NCI-H226 (cell line): ENCODE measurements at regions not wholly inside any gene's neighbourhood (a gene's known extent, or its start where the extent isn't known, plus 50 kb on each side); places are given as distances from the start of the nearest gene placed in this dataset.
"Not testable (repeated sequence)": the region's sequence is repeated elsewhere in the genome, so short reads cannot be mapped to it uniquely, and the experiment has no call there.

Experiments used
- DNase-seq: peaks from one replicate; pipeline ENCODE4 v3.0.0-alpha.2; 2015

DNA sequence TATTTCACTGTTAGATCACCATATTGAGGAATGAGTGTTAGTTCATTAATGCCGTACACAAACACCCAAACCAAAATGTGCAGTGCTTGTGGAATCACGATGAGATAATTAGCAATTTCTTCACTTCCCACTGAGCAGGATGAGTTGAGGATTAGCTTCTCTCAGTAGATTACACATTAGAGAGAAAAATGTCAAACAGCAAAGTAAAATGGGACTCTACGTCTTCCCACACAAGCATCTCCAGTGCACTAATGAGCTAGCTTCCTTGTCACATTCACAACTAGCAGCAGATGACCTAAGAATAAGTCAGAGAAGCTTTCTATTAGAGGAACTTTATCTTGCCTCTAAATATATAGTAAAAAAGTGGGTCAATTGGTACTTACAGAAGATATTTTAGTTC, 926.9 kb downstream of the TSN start:
- DNase-seq: no peak

DNA sequence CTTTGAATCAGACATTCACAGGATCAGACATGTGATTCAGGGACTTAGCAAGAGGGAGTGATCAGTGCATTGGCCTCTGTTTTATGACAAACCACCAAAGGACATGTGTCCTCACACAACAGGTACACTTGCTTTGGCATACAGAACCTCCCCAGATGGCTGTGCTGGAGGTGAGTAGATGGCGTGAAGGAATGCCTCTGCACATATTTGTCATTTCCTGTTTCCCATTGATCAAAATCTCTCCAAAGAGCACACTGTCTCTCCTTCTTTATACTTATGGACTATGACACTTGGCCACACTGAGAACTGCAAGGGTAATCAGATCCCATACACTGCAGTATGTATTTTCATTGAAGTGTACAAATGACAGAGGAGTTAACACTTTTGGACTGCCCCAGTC, 927.6 kb downstream of the TSN start:
- DNase-seq: no peak

DNA sequence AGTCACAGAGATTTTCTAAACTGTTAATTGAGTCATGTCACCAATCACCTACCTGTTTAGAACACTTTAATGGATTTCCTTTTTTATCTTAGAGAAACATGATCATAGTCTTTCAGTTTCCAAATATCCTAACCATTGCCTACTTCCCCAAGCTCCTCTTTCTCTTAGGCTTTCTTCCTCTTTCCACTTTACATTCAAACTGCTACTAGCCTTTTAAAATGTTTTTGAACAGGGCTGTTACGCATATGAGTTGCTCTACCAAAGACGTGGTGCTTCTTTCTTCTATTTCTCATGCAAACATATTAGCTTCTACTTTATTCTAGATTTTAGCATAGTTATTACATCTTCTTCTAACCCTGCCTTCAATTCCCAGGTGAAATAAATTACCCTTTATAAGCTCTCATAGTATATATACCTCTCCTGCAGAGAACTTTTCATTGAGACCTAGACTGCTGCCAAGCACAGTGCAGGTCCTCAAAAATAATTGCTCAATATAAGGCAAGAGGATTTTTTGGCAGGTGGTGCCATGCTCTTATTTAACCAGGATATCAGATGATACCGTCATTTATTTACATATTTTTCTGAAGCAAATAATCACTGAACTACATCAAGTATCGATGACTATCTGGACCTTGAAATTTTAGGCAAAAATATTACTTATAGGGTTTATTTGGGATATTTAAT, 937.1 kb downstream of the TSN start:
- no peak for DNase-seq

DNA sequence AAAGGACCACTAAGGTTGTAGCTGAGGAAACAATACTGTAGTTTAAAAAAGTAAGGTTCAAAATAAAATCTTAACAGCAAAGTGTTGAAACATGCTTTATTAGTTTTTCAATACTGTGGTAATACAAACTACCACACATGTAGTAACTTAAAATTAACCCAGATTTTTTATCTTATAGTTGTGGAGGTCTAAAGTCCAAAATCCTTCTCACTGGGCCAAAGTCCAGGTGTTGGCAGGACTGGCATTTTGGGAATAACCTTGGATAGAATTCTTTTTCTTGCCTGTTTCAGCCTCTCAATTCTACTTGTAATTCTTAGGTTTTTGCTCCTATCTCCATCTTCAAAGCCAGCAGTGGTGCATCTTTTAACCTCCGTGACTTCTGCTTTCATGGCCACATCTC, 942.0 kb downstream of the TSN start:
- no peak for DNase-seq

DNA sequence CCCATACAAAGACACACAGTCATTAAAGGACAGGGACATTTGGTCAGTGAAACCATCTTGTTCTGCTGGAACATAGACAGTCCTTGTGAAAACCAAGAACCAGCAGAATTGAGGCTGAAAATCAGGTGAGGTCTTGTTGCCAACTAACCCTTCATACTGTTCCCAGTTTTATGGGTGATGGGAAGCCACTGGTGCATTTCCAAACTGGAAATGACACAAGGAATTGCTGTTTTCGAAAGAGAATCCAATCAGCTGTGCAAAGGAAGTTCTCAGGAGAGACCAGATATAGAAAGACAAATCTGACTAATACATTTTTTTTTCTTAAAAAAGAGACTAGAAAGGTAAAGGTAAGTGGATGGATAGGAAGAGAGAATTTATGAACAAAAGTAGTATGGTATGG, 948.2 kb downstream of the TSN start:
- no peak for DNase-seq

DNA sequence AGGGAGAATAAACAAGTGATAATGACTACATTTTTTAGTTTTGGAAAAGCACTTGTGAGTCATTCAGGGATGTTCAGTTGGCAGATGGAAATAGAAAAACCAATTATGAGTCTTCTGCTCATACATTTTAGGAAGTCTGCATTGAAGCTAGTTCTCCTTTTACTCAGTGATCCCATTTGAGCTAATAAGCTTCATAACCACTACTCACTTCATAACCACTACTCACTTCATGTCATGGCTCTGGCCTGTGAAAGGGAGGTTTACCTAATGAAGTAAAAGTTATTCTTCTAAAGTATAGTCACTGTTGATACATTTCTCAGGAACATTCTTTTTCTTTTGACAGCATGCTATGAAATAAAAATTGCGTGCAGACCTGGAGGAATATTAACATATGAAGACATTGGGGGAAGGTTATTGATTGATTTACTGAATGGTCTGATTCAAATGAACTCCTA, 948.7 kb downstream of the TSN start:
- no peak for DNase-seq

DNA sequence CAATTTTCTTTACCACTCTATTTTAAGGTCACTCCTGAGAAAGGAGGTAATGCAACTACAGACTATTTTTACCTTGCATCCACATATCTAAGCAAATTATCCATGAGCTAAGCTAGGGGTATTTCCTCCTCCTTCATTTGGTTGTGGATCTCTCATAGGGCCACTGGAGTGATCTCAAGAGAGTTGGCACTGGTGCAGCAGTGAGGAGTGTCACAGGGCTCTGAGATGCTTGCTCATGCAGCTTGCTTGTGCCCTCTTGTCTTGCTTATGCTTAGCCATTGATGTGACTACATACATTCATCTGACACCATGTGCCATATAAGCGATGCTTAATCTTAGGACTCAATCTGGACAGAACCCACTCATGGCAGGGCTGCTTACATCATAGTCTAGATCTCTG, 950.3 kb downstream of the TSN start:
- DNase-seq: no peak

DNA sequence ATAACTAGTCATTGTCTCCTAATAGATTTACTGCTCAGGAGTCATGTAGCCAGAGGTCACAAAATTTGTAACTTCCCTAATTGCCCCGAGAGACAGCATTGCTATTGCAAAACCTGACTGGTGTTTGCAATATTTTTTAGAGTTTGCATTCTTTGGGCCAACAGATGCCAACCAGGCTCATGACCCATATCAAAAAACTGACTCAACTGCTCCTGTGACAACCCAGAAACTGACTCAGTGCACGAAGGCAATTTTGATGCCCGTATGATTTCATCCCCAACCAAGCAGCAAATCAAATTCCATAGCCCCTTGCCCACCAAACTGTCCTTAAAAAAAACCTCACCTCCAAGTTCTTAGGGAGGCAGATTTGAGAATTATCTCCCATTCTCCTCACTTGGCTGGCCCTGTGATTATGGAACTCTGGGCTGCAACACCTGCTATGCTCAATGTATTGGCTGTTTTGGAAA, 951.3 kb downstream of the TSN start:
- DNase-seq: no peak

DNA sequence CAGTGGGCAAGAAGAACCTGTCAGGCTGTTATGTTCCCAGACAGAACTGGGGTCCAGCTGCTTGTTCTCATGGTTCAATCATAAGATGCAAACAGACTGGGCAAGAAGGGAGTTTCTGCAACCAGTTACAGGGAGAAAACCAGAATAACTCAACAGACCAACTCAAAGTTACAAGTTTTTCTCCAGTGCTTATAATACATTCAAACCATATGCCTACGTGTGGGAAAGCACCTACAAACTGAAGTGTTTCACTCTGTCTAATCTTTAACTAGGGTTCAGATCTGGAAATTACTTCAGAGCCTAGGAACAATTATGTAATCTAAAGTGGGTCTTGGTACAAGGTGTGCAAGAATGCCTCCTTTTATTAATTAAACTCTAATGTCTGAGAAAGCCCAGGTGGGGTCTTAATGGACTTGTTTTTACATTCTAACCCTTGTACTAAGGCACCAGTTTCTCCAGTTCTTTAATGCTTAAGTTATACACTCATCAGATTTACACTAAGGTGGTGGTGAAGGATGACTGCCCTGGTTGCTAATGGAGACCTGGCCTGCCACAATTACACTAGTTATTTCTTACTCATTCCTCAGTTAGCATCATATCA, 951.9 kb downstream of the TSN start:
- DNase-seq: no peak

DNA sequence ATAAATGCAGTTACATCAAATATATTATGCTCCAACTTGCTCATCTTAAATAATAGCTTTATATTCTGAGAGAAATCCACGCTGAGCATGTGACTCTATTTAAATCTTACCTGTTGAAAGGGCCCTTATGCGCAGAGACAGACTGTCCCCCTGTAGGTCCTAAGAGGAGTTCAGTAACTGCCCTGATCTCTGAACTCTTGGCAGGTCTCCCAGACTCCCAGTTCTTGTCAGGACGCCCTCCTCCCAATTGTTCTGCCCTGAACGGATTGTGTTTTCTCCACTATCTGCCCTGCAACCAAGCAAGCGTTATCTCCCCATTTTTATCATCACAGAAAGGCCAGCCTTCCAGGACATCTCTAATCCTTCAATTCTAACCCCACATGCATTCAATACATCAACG, 954.6 kb downstream of the TSN start:
- DNase-seq: no peak

DNA sequence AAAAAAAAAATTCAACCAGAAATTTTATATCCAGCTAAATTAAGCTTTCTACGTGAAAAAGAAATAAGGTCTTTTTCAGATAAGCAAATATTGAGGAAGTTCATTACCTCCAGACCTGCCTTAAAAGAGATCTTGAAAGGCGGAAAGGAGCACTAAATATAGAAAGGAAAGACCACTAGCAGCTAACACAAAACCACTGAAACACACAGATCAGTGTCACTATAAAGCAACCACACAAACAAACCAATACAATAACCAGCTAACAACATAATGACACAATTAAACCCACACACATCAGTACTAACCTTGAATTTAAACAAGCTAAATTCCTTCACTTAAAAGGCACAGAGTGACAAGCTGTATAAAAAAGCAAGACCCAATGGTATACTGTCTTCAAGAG, 958.3 kb downstream of the TSN start:
- no peak for DNase-seq

DNA sequence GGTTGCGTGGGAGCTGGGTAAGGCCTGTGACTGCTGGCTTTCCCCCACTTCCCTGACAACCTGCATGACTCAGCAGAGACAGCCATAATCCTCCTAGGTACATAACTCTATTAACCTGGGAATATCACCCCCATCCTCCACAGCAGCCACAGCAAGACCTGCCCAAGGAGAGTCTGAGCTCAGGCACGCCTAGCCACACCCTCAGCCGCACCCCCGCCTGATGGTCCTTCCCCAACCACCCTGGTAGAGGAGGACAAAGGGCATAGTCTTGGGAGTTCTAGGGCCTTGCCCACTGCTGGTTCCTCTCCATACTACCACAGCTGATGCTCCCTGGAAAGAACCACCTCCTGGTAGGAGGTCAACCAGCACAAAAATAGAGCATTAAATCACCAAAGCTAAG, 965.4 kb downstream of the TSN start:
- not testable (repeated sequence) for DNase-seq

DNA sequence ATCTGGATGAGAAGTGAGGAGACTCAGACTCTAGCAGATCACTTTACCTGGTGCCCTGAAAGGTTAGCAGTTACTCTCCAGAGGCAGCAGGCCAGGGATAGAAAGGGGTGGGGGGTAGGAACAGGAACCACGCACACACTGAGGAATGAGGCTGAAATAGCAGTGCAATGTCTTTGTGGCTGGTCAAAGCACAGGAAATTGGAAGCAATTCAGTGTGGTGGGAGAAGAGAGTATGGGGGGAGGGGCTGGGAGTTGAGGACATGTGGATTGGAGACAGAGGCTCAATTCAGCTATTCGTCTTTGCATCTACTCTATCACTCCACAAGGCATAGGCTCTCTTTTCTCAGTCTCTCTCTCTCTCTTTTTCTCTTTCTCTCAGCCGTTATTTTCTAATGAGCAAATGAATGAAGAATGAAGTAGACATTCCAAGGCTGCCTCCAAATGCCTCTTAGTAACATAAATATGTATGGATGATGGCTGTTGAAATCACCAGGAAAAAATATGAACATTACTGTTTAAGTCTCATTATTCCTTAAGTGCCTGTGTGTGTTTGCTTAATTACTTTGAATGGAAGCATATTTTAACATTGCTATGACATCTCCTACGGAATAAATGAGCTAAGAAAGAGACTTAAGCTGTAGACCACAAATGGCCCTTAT, 979.4 kb downstream of the TSN start:
- DNase-seq: no peak

DNA sequence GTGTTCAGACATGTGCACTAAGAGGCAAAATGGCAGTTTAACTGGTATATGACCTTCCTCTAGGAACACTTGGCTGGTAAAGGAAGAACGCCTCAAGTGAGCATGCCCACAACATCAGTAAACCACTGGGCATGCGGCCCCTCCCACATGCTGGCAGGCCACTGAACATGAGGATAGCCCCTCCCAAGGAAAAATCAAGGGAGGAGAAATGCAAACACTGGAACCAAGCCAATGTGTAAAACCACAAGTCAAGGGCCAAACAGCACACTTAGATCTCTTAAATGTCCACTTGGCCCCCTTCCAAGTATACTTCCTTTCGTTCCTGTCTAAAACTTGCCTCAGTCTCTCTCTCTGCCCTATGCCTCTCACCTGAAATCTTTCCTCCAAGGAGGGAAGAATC, 980.8 kb downstream of the TSN start:
- DNase-seq: no peak

DNA sequence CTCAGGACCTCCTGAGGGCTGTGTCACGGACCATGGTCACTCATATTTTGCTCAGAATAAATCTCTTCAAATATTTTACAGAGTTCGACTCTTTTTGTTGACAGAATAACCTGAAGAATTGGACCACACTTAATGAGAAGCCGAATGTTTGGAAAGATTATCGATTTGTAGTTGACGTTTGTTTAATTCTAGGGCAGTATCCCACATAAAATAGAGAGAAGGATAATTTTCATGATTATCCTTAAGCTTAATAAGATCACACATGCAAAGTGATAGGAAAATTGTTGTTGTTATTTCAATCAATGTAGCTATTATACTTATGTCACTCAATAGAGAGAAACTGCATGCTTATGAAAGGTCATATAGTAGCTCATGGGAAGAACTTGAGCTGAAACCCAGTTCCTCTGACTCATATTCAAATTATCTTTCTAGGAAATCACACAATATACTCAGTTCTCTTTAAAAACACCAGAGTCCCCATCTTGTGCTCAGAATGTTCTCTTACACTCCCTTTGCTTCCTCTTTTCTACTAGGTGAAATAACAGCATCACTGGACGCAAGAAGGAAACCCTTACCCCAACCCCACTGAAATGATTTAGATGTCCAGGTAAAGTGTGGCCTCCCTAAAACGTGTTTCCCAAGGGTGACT, 982.1 kb downstream of the TSN start:
- DNase-seq: no peak

DNA sequence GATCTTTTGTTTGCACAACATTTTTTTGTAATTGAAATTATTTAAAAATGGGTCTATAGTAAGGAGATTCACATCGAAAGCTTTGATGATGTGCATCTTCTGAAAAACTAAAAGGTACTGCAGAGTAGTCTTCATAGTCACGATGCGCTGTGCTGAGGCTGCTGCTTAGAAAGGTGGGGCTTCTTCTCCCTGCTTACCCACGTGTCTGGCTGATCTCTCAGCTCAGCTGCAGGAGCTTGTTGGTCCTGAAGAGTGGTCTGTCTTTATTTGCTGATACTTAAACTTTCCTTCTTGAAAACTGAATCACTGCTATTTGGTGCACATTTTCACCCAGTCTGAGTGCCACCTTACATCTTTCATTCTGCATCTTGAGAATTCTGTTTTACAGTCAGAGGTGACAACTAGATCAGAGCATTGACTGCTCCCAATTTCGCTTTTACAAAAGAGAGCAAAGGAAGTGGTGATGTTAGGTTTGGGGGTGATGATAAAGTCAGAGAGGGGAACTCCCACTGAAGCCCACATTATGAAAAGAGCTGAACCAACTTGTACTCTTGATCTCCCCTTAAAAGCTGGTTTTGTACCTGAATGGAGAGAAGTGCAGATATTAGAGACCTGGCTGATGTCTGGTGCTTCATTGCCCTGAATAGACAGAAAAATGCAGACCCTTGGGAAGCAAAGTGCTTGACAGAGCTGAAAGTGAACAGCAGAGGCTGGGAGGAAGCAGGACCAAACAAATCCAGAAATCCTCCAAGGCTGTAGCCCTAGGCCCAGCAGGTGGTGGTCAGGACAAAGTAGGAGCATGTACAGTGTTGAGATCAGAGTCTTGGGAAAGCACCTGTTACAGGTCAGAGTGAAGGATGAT, 984.5 kb downstream of the TSN start:
- DNase-seq: no peak

DNA sequence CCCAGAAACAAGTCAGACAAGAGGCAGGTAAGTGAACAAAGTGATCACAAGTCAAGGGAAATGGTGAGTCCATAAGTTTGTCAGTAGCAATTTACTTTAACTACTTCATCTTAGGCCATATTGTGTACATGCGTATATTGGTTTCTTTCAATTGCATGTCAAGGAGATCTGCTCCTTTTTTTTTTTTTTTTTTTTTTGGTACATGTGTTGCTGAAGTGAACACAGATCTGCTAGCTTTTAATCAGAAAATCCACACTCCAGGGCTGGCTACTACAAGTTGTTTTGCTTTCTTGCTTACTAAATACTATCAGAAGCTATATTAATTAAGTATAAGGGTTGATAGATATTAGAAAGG, 985.1 kb downstream of the TSN start:
- DNase-seq: no peak

DNA sequence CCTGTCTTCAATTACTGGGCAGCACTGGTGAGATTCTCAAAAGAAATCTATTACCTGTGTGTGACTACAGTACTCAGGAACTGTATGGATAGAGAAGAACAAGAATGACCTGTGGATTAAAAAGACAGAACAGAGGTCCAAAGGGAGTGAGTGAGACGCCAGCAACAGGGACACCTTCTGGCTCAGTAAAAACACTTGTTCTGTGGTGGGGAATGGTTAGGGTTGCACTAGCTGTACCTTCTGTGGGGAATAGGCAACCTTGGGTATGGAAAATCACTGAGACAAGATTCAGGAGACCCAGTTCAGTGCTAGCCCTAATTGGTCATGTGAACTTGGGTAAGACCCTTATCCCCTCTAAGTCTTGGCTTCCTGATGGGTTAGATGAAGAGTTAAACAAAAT, 986.0 kb downstream of the TSN start:
- DNase-seq: no peak

DNA sequence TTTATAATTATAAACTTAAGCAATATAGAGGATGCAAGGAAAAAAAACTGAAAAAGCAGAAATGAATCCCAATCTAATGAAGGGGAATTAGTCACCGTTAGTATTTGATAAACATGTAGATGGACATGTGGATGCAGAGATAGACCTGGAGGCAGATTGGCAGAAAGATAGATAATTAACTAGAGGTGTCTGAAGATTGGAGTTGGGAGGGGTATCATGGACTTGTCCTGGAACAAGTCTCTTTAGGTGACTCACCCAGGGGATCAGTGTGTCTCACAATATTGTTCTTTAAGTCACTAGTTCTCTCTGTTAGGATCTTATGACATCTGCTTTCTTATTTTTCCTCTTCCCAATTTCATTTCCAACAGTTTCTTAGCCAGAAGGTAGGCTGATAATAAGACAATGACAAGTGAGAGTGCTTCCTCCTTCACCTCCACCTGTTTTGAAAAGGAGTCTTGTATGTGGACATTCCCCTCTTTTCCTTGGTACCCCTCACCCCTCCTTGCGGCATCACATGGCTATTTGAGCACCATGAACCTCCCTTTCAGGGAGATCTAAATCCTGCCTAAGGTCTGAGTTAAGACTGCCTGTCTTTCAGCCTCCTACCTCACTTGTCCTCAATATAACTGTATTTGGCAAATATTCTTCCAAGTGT, 987.7 kb downstream of the TSN start:
- DNase-seq: no peak

DNA sequence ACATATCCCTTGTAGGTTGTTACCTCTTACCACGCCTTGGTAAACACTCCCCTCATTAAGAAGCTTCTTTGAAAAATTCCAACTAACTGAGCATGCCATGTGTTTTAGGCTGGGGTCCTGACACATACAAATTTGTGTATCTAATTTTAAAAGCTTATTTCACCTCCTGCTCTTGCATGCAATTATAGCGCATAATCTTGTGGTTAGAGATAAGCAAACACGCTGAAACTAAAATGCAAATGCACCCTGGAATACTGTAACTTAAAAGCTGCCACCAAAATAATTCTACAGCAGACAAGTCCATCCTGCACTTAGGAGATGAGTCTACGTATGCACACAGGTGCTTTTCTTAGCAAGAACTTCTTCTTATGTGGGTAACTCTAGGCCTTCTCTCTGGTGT, 990.2 kb downstream of the TSN start:
- DNase-seq: no peak

DNA sequence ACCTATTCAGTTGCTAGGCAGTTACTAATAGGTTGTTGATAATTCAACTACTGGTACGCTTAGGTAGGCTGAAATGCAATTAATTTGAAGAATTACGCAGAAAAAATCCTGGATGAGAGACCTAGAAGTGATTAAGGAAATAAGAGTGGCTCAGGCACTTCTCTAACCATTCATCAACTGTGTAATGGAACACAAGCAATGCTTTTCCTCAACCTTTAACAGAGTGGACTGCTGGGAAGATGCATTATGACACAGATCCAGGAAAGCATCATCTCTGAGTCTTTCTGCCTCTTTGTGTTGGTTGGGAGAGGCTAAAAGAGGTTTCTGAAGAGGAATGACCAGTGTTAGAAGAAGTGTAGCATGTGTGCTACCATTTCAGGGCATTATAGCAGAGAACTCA, 992.2 kb downstream of the TSN start:
- DNase-seq: no peak

DNA sequence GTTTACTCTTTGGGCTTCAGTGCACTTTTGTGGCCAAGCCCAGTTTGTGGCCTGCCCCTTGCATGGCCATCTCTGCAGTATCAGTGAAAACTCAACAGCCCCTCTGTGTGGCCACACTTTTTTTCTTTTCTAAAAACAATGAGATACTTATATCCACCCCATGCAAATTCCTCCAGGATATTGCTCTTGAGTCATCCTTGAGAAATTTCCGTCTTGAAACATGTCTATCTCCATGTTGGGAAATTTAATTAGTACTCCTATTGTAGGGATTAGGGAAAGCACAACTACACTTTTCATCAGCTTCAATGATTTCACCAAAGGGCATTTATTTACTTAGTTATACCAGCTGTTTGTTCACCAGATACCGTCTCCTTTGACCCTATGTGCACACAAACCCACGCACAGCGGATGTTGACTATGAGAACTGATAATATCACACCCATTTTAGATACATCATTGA, 993.1 kb downstream of the TSN start:
- no peak for DNase-seq
